ENCODE measurements at regions not wholly inside any gene's neighbourhood (a gene's known extent, or its start where the extent isn't known, plus 50 kb on each side); places are given as distances from the start of the nearest gene placed in this dataset.

GRCh38 chrX:13876652-13877051 lies 59.8 kb upstream of the GPM6B start:
- TF ChIP-seq, protein P1, sequence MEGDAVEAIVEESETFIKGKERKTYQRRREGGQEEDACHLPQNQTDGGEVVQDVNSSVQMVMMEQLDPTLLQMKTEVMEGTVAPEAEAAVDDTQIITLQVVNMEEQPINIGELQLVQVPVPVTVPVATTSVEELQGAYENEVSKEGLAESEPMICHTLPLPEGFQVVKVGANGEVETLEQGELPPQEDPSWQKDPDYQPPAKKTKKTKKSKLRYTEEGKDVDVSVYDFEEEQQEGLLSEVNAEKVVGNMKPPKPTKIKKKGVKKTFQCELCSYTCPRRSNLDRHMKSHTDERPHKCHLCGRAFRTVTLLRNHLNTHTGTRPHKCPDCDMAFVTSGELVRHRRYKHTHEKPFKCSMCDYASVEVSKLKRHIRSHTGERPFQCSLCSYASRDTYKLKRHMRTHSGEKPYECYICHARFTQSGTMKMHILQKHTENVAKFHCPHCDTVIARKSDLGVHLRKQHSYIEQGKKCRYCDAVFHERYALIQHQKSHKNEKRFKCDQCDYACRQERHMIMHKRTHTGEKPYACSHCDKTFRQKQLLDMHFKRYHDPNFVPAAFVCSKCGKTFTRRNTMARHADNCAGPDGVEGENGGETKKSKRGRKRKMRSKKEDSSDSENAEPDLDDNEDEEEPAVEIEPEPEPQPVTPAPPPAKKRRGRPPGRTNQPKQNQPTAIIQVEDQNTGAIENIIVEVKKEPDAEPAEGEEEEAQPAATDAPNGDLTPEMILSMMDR (IDR thresholded peaks at IDR 0.05; ENCODE audit: low read depth, low read length) = no peak
- TF ChIP-seq POLR2A (IDR thresholded peaks at IDR 0.05; ENCODE audit: extremely low read depth, insufficient read length) = no peak
